Right ventricle myocardium superior (tissue), 1 donor: ENCODE measurements at regions not wholly inside any gene's neighbourhood (a gene's known extent, or its start where the extent isn't known, plus 50 kb on each side); places are given as distances from the start of the nearest gene placed in this dataset.

Source experiments
- ATAC-seq: fragments of 200-7000 bp; cut with Tn5 transposase; one replicate; pipeline ENCODE4 v1.9.1; 2020; ENCODE audit warnings: mild to moderate bottlenecking; ENCODE audit not compliant: poor library complexity
- DNase-seq: peaks from one replicate; pipeline ENCODE4 v3.0.0-alpha.2; 2020
- intact Hi-C: fragments of 100-400 bp; cut with DNase I; formaldehyde crosslinking; loops from one replicate; pipeline ENCODE4 v1.11.2; 2022
- donor health status: DM: no; HTN: yes; CAD: no; lungs with severe emphysema.

DNA sequence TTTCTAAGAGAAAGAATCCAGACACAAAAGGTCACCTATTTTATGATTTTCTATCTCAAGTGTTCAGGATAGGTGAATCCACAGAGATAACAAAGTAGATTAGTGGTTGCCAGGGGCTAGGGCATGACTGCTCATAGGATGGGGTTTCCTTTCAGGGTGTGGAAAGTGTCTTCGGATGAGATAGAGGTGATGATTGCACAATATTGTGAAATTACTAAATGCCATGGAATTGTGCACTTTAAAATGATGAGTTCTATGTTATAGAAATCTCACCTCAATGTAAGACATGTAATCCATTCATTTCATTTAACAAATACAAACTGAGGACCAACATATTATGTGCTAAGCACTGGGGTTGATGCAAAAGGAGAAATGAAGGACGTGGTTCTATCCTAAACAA, 76.4 kb upstream of the GALNT17 start:
- DNase-seq, result no peak
- intact Hi-C loops, result no loop called here
- no peak for ATAC-seq

DNA sequence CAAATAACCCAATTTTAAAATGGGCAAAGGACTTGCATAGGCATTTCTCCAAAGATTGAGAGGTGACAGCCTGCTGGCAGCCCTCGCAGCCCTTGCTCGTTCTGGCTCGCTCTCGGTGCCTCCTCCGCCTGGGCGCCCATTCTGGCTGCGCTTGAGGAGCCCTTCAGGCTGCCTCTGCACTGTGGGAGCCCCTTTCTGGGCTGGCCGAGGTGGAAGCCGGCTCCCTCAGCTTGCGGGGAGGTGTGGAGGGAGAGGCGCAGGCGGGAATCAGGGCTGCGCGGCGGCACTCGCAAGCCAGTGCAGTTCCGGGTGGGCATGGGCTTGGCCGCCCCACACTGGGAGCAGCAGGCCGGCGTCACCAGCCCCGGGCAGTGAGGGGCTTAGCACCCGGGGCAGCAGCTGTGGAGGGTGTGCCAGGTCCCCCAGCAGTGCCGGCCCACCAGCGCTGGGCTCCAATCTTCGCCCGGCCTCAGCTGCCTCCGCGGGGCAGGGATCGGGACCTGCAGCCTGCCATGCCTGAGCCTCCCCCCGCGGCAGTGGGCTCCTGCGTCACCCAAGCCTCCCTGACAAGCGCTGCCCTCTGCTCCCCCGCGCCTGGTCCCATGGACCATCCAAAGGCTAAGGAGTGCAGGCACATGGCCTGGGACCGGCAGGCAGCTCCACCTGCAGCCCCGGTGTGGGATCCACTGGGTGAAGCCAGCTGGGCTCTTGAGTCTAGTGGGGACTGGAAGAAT, 54.0 kb upstream of the GALNT17 start:
- DNase-seq (no peak), ATAC-seq (no peak)
- intact Hi-C loops, result no loop called here
